Neuronal stem cell (in vitro differentiated cells): ENCODE measurements at regions not wholly inside any gene's neighbourhood (a gene's known extent, or its start where the extent isn't known, plus 50 kb on each side); places are given as distances from the start of the nearest gene placed in this dataset. TPM values are rescaled to one million over a fixed set of nuclear protein-coding genes. Genes with fewer than 3 reads are reported as not detected.

ENCODE experiments used
- DNase-seq: peaks from one replicate; pipeline ENCODE4 v3.0.0-alpha.2; 2013; ENCODE audit warnings: low spot score
- H2AFZ ChIP-seq: one replicate; pipeline ENCODE4 v1.6.1; 2013; ENCODE audit warnings: mild to moderate bottlenecking, low read length, inconsistent platforms
- H2AK5ac ChIP-seq: 2 replicates; pipeline ENCODE4 v1.6.1; 2013; ENCODE audit warnings: low read depth, mild to moderate bottlenecking, inconsistent platforms, low read length, moderate library complexity, mixed read lengths
- H2BK120ac ChIP-seq: 2 replicates; pipeline ENCODE4 v1.6.1; 2013; ENCODE audit warnings: low read depth, mild to moderate bottlenecking, inconsistent platforms, low read length, moderate library complexity, mixed read lengths
- H2BK12ac ChIP-seq: one replicate; pipeline ENCODE4 v1.6.1; 2013; ENCODE audit warnings: low read length, inconsistent platforms
- H2BK15ac ChIP-seq: 2 replicates; pipeline ENCODE4 v1.6.1; 2013; ENCODE audit warnings: mild to moderate bottlenecking, low read length, inconsistent platforms, mixed read lengths
- H2BK5ac ChIP-seq: one replicate; pipeline ENCODE4 v1.6.1; 2013; ENCODE audit warnings: inconsistent platforms, mild to moderate bottlenecking, low read length, moderate library complexity
- H3K14ac ChIP-seq: one replicate; pipeline ENCODE4 v1.6.1; 2013; ENCODE audit warnings: low read length, inconsistent platforms
- H3K18ac ChIP-seq: 2 replicates; pipeline ENCODE4 v1.6.1; 2013; ENCODE audit warnings: low read length, inconsistent platforms
- H3K23ac ChIP-seq: 2 replicates; pipeline ENCODE4 v1.6.1; 2013; ENCODE audit warnings: low read depth, mild to moderate bottlenecking, mixed read lengths, low read length, inconsistent platforms; ENCODE audit not compliant: poor library complexity
- H3K27ac ChIP-seq: replicated peaks from 3 replicates; pipeline ENCODE4 v1.5.1; 2013; ENCODE audit warnings: low read length, inconsistent platforms
- H3K27me3 ChIP-seq, 3 experiments: 2 replicates each; pipeline ENCODE4 v1.6.1; 2013; ENCODE audit warnings: low read length in 3 of 3, mild to moderate bottlenecking in 2 of 3, inconsistent platforms in 1 of 3, low read depth in 1 of 3, mixed read lengths in 1 of 3, moderate library complexity in 1 of 3; ENCODE audit not compliant: control insufficient read depth in 3 of 3, insufficient read depth in 3 of 3
- H3K36me3 ChIP-seq, 2 donors: replicated peaks in 1 of 2; 2 replicates each; pipeline ENCODE4 v1.6.1; 2013; ENCODE audit warnings: low read length in 2 of 2; ENCODE audit not compliant: control insufficient read depth in 2 of 2, insufficient read depth in 2 of 2
- H3K4ac ChIP-seq: 2 replicates; pipeline ENCODE4 v1.6.1; 2013; ENCODE audit warnings: inconsistent platforms, mild to moderate bottlenecking, low read length, moderate library complexity
- H3K4me1 ChIP-seq, 2 donors: 1 replicate in 1 of 2; 2 replicates in 1 of 2; pipeline ENCODE4 v1.6.1; 2013; ENCODE audit warnings: low read length in 2 of 2, low read depth in 1 of 2; ENCODE audit not compliant: control insufficient read depth in 2 of 2, insufficient read depth in 1 of 2
- H3K4me2 ChIP-seq: one replicate; pipeline ENCODE4 v1.6.1; 2013; ENCODE audit warnings: mild to moderate bottlenecking, low read length, inconsistent platforms; ENCODE audit not compliant: insufficient read depth, poor library complexity, severe bottlenecking
- H3K4me3 ChIP-seq, 2 donors: 2 replicates each; pipeline ENCODE4 v1.5.1; 2013; ENCODE audit warnings: low read length in 2 of 2, mild to moderate bottlenecking in 2 of 2, inconsistent platforms in 1 of 2, moderate library complexity in 1 of 2
- H3K79me1 ChIP-seq: one replicate; pipeline ENCODE4 v1.6.1; 2013; ENCODE audit warnings: low read depth, mild to moderate bottlenecking, inconsistent platforms, low read length, moderate library complexity
- H3K9ac ChIP-seq: one replicate; pipeline ENCODE4 v1.6.1; 2013; ENCODE audit warnings: mild to moderate bottlenecking, low read depth, low read length, inconsistent platforms; ENCODE audit not compliant: poor library complexity
- H3K9me3 ChIP-seq, 2 donors: replicated peaks in 1 of 2; 2 replicates each; pipeline versions ENCODE3 to v1.6.1; 2013; ENCODE audit warnings: low read length in 2 of 2, mild to moderate bottlenecking in 2 of 2, inconsistent platforms in 1 of 2, low read depth in 1 of 2, mixed read lengths in 1 of 2, moderate library complexity in 1 of 2; ENCODE audit not compliant: control insufficient read depth in 2 of 2, insufficient read depth in 1 of 2
- H4K8ac ChIP-seq: one replicate; pipeline ENCODE4 v1.6.1; 2013; ENCODE audit warnings: low read depth, mild to moderate bottlenecking, inconsistent platforms, low read length, moderate library complexity
- H4K91ac ChIP-seq: one replicate; pipeline ENCODE4 v1.6.1; 2013; ENCODE audit warnings: low read length, low read depth, mild to moderate bottlenecking, inconsistent platforms; ENCODE audit not compliant: poor library complexity
- WGBS, 2 donors: extraction: QIAGEN DNeasy Blood & Tissue Kit; methylation state at CpG; one replicate each; pipeline ENCODE4 v1.1.7; 2013; ENCODE audit warnings: missing lambda C conversion rate in 2 of 2, mixed read lengths in 1 of 2; ENCODE audit not compliant: insufficient read length in 2 of 2, insufficient replicate concordance in 1 of 2; ENCODE audit errors: extremely low coverage in 2 of 2; 5-methylcytosine and 5-hydroxymethylcytosine counted together
- small RNA-seq: library from polyadenylated mRNA; stranded (forward); fragments of <200 nt; extraction: miRNeasy Mini kit (QIAGEN cat#:217004); gene quantifications from one replicate; pipeline ENCODE3, GENCODE V24; 2013; ENCODE audit not compliant: insufficient read depth

DNA sequence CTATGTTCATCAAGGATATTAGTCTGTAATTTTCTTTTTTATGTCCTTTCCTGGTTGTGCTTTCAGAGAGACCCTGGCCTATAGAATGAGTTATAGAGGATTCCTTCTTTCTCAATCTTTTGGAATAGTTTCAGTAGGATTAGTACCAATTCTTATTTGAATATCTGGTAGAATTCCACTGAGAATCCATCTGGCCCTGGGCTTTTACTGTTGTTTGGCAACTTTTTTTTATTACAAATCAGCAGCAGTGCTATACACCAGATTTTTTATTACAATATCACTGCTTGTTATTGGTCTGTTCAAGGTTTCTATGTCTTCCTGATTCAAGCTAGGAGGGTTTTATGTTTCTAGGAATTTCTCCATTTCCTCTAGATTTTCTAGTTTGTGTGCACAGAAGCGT is 50.0 kb upstream of the NRSN1 start:
- no peaks in the 10 kb centered on the region for H3K9me3 ChIP-seq
- WGBS, 2 donors, result no CpG with 5 or more reads among the region's 1 CpG
- no peaks in the 10 kb centered on the region for H3K27me3 ChIP-seq
- H2AFZ ChIP-seq, result no peak overlapping the region
- no peak overlapping the region for H4K91ac ChIP-seq
- no peak overlapping the region for H2BK15ac ChIP-seq
- no peak overlapping the region for H3K4me3 ChIP-seq
- no peak overlapping the region for H3K9ac ChIP-seq
- H3K4me1 ChIP-seq, result no peaks in the 10 kb centered on the region
- H3K14ac ChIP-seq, result no peak overlapping the region
- no peak overlapping the region for H2BK120ac ChIP-seq
- no peak overlapping the region for H3K23ac ChIP-seq
- no peak overlapping the region for H2BK5ac ChIP-seq
- DNase-seq, result no peak
- no peak overlapping the region for H2BK12ac ChIP-seq
- H3K4me2 ChIP-seq, result no peak overlapping the region
- H3K18ac ChIP-seq, result no peak overlapping the region
- H4K8ac ChIP-seq, result no peak overlapping the region
- no peak overlapping the region for H3K27ac ChIP-seq
- no peak overlapping the region for H3K4ac ChIP-seq
- H3K36me3 ChIP-seq, result no peaks in the 10 kb centered on the region
- H2AK5ac ChIP-seq, result no peak overlapping the region
- H3K79me1 ChIP-seq, result no peaks in the 10 kb centered on the region

Small RNAs in the stretch of these regions (small RNA-seq; reads per million reads assigned to genes)
- gene AL133270.1 (not detected), gene RNU6-1060P (not detected), gene SPTLC1P2 (not detected)
